Kidney epithelial cell (primary cell): ENCODE measurements at regions not wholly inside any gene's neighbourhood (a gene's known extent, or its start where the extent isn't known, plus 50 kb on each side); places are given as distances from the start of the nearest gene placed in this dataset.

ENCODE experiments used
- DNase-seq: peaks from one replicate; pipeline ENCODE4 v3.0.0-alpha.2; 2010; ENCODE audit warnings: low read depth
- H3K27me3 ChIP-seq: 2 replicates; pipeline ENCODE4 v1.6.0; 2011; ENCODE audit warnings: low read length; ENCODE audit not compliant: control insufficient read depth, insufficient read depth
- H3K36me3 ChIP-seq: 2 replicates; pipeline ENCODE4 v1.5.1; 2011; ENCODE audit warnings: low read length; ENCODE audit not compliant: control insufficient read depth, insufficient read depth
- H3K4me3 ChIP-seq: 2 replicates; pipeline ENCODE4 v1.5.1; 2011; ENCODE audit warnings: low read depth, mild to moderate bottlenecking, control low read depth, low read length
- TF ChIP-seq, protein P1 (sequence below): IDR thresholded peaks from 2 replicates; pipeline ENCODE4 v1.5.1; 2011; ENCODE audit warnings: mild to moderate bottlenecking, moderate library complexity, low read length, control low read depth, inconsistent platforms; ENCODE audit not compliant: insufficient read depth, poor library complexity, severe bottlenecking

GRCh38 chr15:100708916-100709315, 106.5 kb downstream of the ASB7 start:
- Histone ChIP-seq H3K36me3 (no peaks in the 10 kb centered on the region), H3K4me3 (no peak overlapping the region), H3K27me3 (no peaks in the 10 kb centered on the region)
- no peak for DNase-seq
- TF ChIP-seq, protein P1, sequence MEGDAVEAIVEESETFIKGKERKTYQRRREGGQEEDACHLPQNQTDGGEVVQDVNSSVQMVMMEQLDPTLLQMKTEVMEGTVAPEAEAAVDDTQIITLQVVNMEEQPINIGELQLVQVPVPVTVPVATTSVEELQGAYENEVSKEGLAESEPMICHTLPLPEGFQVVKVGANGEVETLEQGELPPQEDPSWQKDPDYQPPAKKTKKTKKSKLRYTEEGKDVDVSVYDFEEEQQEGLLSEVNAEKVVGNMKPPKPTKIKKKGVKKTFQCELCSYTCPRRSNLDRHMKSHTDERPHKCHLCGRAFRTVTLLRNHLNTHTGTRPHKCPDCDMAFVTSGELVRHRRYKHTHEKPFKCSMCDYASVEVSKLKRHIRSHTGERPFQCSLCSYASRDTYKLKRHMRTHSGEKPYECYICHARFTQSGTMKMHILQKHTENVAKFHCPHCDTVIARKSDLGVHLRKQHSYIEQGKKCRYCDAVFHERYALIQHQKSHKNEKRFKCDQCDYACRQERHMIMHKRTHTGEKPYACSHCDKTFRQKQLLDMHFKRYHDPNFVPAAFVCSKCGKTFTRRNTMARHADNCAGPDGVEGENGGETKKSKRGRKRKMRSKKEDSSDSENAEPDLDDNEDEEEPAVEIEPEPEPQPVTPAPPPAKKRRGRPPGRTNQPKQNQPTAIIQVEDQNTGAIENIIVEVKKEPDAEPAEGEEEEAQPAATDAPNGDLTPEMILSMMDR: no peak

DNA sequence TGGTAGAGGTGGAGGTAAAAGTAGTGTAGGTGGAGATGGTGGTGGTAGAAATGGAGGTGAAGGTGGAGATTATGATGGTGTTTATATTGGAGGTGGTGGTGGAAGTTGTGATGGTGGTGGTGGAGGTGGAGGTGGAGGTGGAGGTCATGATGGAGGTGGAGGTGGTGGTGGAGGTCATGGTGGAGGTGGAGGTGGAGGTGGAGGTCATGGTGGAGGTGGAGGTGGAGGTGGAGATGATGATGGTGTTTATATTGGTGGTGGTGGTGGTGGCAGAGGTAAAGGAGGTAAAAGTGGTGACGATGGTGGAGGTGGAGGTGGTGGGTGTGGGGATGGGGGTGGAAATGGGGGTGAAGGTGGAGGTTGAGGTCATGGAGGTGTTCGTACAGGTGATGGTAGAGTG, 107.8 kb downstream of the ASB7 start:
- no peak overlapping the region for H3K4me3 ChIP-seq
- TF ChIP-seq, protein P1: no peak
- DNase-seq: no peak
- H3K36me3 ChIP-seq: no peaks in the 10 kb centered on the region
- H3K27me3 ChIP-seq: no peaks in the 10 kb centered on the region

DNA sequence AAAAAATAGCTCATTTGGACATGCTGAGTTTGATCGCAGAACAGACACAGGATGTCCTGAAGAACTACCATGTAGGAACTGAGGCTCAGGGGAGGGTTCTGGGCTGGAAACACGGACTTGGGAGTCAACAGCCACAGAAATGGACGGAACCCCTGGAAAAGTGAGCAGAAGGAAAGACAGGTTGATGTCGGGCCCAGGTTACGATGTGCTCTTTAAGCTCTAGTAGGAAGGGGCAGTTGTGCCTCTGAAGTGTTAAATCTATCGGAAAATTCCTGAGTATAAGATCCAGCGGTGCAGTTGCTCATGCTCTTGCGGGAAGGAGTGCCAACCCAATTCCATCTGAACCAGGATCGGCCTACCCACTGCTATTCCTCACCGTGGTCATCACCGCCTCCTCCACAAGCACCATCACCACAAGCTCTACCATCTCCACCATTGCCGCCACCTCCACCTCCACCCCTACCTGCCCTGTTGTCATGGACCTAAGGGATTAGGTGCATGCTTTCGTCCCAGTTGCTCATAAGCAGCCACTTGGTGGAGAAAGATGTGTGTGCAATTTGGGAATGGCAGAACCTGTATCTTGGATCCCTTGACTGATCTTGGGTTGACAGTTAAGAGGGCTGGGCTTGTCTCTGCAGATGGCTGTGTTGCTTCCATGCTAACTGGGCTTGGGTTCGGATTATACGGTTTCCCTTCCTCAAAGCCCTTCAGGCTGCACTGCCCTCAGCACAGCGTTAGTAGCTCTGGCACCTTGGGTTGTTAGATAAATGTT, 108.5 kb downstream of the ASB7 start:
- DNase-seq: no peak
- no peaks in the 10 kb centered on the region for H3K36me3 ChIP-seq
- no peak overlapping the region for H3K4me3 ChIP-seq
- TF ChIP-seq, protein P1: no peak
- no peaks in the 10 kb centered on the region for H3K27me3 ChIP-seq

DNA sequence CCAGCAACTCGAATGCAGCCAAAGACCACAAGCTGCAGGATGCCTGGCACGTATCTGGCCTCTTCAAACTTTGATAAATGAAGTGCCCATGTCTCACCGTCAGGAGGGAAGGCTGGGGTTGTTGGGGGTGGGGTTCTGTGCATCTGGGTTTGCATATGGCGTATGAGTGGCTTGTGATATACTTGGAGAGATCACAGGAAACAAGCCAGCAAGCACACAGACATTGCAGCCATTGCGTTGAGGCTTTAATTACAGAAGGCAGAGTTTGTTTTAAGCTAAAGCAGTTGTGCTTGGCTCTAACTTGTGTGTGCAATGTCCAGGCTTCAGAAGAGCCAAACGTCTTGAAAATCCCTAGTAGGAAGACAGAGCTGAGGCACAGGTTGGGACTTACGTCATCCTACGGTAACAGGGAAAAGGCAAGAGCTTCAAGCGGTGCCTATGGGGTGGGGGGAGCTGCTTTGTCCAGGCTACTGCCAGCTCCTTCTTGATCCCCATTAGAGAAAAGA, 109.2 kb downstream of the ASB7 start:
- TF ChIP-seq, protein P1: no peak
- Histone ChIP-seq H3K4me3 (no peak overlapping the region), H3K36me3 (no peaks in the 10 kb centered on the region), H3K27me3 (no peaks in the 10 kb centered on the region)
- no peak for DNase-seq

DNA sequence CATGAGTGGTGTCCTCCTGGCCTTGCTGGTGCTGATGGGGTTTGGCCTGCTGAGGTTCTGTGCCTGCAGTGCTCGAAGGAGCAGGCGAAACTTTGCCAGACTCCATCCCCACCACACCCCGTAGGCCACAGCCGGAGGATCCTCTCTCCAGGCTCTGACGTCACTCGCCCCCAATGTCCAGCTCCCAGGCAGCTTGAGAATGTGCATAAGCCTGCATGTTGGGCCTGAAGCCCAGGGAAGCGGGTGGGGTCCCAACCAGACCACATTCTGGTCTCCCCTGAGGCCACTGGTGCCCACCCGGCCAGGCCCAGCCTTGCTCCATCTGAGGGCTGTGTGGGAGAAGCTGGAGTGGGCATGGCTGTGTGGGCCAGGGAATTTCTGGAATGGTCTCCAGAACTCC, 109.8 kb downstream of the ASB7 start:
- no peaks in the 10 kb centered on the region for H3K36me3 ChIP-seq
- no peak for DNase-seq
- TF ChIP-seq, protein P1: no peak
- H3K4me3 ChIP-seq: no peak overlapping the region
- H3K27me3 ChIP-seq: no peaks in the 10 kb centered on the region
